K562 (cell line): ENCODE measurements at regions not wholly inside any gene's neighbourhood (a gene's known extent, or its start where the extent isn't known, plus 50 kb on each side); places are given as distances from the start of the nearest gene placed in this dataset.

Experiments used
- ATAC-seq: fragments of 200-7000 bp; cut with Tn5 transposase; 3 replicates; pipeline ENCODE4 v1.9.1; 2020; ENCODE audit warnings: moderate library complexity
- BruUV-seq: library from RNA; stranded (reverse); fragments of 400-500 nt; replicated peaks from 2 replicates; lab custom pipeline; 2021; lab: Mats Ljungman, UMichigan
- CTCF ChIA-PET: fragments of 300-600 bp; formaldehyde crosslinking; extraction: SDS; loops from one replicate; lab custom pipeline; 2021; ENCODE audit warnings: low intra/inter-chr PET ratio; lab: Yijun Ruan, JAX
- POLR2A ChIA-PET: fragments of 300-600, 350-650 bp; sonication (Branson Sonifier 250); formaldehyde crosslinking; extraction: SDS; loops from one replicate; lab custom pipeline; 2021; ENCODE audit warnings: antibody characterized with exemption, inconsistent platforms; lab: Yijun Ruan, JAX
- DNase-seq, 4 experiments: peaks; one replicate each; pipeline versions ENCODE4 v3.0.0 to v3.0.0-alpha.2; 2011 to 2018; ENCODE audit warnings: low spot score in 3 of 4, mixed read lengths in 3 of 4; ENCODE audit errors: extremely low read depth in 1 of 4
- FAIRE-seq: peaks from 2 replicates; lab custom pipeline; 2011; peaks lifted over from hg19 to GRCh38; lab: Jason Lieb, UNC
- H2AFZ ChIP-seq: 2 replicates; pipeline ENCODE4 v1.6.0; 2011; ENCODE audit warnings: low read depth, low read length, control low read depth, inconsistent platforms
- H3K27ac ChIP-seq: fragments of 200-600 bp; 3 replicates; pipeline ENCODE4 v1.8.0; 2011; ENCODE audit warnings: low read depth, mild to moderate bottlenecking, control low read depth, inconsistent platforms, low read length, moderate library complexity, mixed read lengths; ENCODE audit errors: extremely low read depth
- H3K27me3 ChIP-seq, 2 experiments: fragments of 300-600 bp in 1 of 2; 2 replicates in 1 of 2; 3 replicates in 1 of 2; pipeline versions ENCODE4 v1.6.0 to v1.8.0; 2011; ENCODE audit warnings: inconsistent platforms in 2 of 2, low read length in 2 of 2, mild to moderate bottlenecking in 1 of 2, mixed read lengths in 1 of 2, moderate library complexity in 1 of 2; ENCODE audit not compliant: control insufficient read depth in 2 of 2, insufficient read depth in 2 of 2
- H3K36me3 ChIP-seq: fragments of 300-600 bp; 3 replicates; pipeline ENCODE4 v1.8.0; 2011; ENCODE audit warnings: mild to moderate bottlenecking, low read length, inconsistent platforms; ENCODE audit not compliant: control insufficient read depth, insufficient read depth
- H3K4me1 ChIP-seq, 2 experiments: fragments of 200-600 bp in 1 of 2; replicated peaks in 1 of 2; 2 replicates in 1 of 2; 3 replicates in 1 of 2; pipeline versions ENCODE4 v1.5.1 to v1.8.0; 2011; ENCODE audit warnings: inconsistent platforms in 2 of 2, low read length in 2 of 2, mild to moderate bottlenecking in 1 of 2, mixed read lengths in 1 of 2, moderate library complexity in 1 of 2; ENCODE audit not compliant: control insufficient read depth in 2 of 2, insufficient read depth in 2 of 2
- H3K4me2 ChIP-seq: 2 replicates; pipeline ENCODE4 v1.6.1; 2011; ENCODE audit warnings: low read length, control low read depth, inconsistent platforms, mixed read lengths; ENCODE audit not compliant: insufficient read depth
- H3K4me3 ChIP-seq: fragments of 200-600 bp; sonication (generic), shearing (Covaris generic); 2 replicates; pipeline ENCODE4 v1.5.1; 2016; ENCODE audit warnings: control low read depth, inconsistent platforms
- H3K79me2 ChIP-seq: fragments of 200-600 bp; 3 replicates; pipeline ENCODE4 v1.8.0; 2011; ENCODE audit warnings: low read length, inconsistent platforms; ENCODE audit not compliant: control insufficient read depth, insufficient read depth
- H3K9ac ChIP-seq, 2 experiments: 2 replicates each; pipeline versions ENCODE4 v1.6.0 to v1.6.1; 2011; ENCODE audit warnings: low read depth in 2 of 2, low read length in 2 of 2, control low read depth in 1 of 2, inconsistent platforms in 1 of 2, mild to moderate bottlenecking in 1 of 2, mixed read lengths in 1 of 2; ENCODE audit not compliant: insufficient read depth in 1 of 2
- H3K9me1 ChIP-seq: one replicate; pipeline ENCODE4 v1.6.0; 2011; ENCODE audit warnings: inconsistent platforms, mild to moderate bottlenecking, low read length, moderate library complexity; ENCODE audit not compliant: control insufficient read depth, insufficient read depth
- H3K9me3 ChIP-seq: replicated peaks from 2 replicates; pipeline ENCODE4 v1.5.1; 2011; ENCODE audit warnings: low read depth, low read length, inconsistent platforms; ENCODE audit not compliant: control insufficient read depth, insufficient read depth
- H4K20me1 ChIP-seq: replicated peaks from 2 replicates; pipeline ENCODE4 v1.6.1; 2011; ENCODE audit warnings: low read length, inconsistent platforms, mixed read lengths; ENCODE audit not compliant: control insufficient read depth, insufficient read depth
- BCOR ChIP-seq: fragments of 450-650 bp; IDR thresholded peaks from 2 replicates; pipeline ENCODE4 v1.6.1; 2016
- COPS2 ChIP-seq: fragments of 450-650 bp; conservative IDR thresholded peaks from 2 replicates; pipeline ENCODE4 v1.6.1; 2016; ENCODE audit warnings: mild to moderate bottlenecking, moderate library complexity
- E2F4 ChIP-seq: sonication (generic); formaldehyde crosslinking; IDR thresholded peaks from 2 replicates; pipeline ENCODE4 v1.8.0; 2022; ENCODE audit warnings: mild to moderate bottlenecking, low read depth, missing genetic modification reagents
- EP300 ChIP-seq: IDR thresholded peaks from 2 replicates; pipeline ENCODE4 v1.6.1; 2012; ENCODE audit warnings: low read length, improper control_type of control experiment
- GTF2B ChIP-seq: IDR thresholded peaks from 2 replicates; pipeline ENCODE4 v1.6.1; 2011; ENCODE audit not compliant: insufficient read length; ENCODE audit errors: extremely low read depth
- NCOA2 ChIP-seq, 2 experiments: fragments of 450-650 bp; IDR thresholded peaks; 2 replicates each; pipeline ENCODE4 v1.6.1; 2018; ENCODE audit warnings: mild to moderate bottlenecking in 2 of 2, moderate library complexity in 1 of 2; ENCODE audit not compliant: partially characterized antibody in 2 of 2
- NCOR1 ChIP-seq: fragments of 450-650 bp; IDR thresholded peaks from 2 replicates; pipeline ENCODE4 v1.6.1; 2016; ENCODE audit warnings: mild to moderate bottlenecking, moderate library complexity
- NFYB ChIP-seq: IDR thresholded peaks from 2 replicates; pipeline ENCODE4 v1.6.1; 2011; ENCODE audit warnings: mild to moderate bottlenecking, moderate library complexity; ENCODE audit not compliant: insufficient read length; ENCODE audit errors: extremely low read depth
- RBM39 ChIP-seq: fragments of 200-400 bp; formaldehyde crosslinking; optimal IDR thresholded peaks from 2 replicates; pipeline ENCODE3; 2018; ENCODE audit warnings: low read depth, low read length
- WGBS: fragments of 100-300 bp; shearing (Covaris generic); methylation state at CpG from one replicate; pipeline ENCODE4 v1.1.6; 2016; ENCODE audit warnings: low coverage, mixed read lengths; ENCODE audit not compliant: insufficient coverage; ENCODE audit errors: missing lambda C conversion rate; 5-methylcytosine and 5-hydroxymethylcytosine counted together
- in situ Hi-C: fragments of 300-500 bp; cut with MboI; formaldehyde crosslinking; loops from 4 replicates; pipeline ENCODE4 v1.15.0; 2018; ENCODE audit warnings: inconsistent platforms, mixed read lengths
- intact Hi-C: fragments of 100-400 bp; cut with micrococcal nuclease; formaldehyde crosslinking; loops from 2 replicates; pipeline ENCODE4 v1.14.2; 2022

GRCh38 chr4:178689926-178690325 lies 1247.7 kb upstream of the AGA start (continued):
- no peak for TF ChIP-seq RBM39
- no peak for TF ChIP-seq BCOR
- TF ChIP-seq GTF2B, result no peak
- TF ChIP-seq NCOA2 (IDR thresholded peaks at IDR 0.05; ENCODE audit: partially characterized antibody in 2 of 2), result no peak
- TF ChIP-seq NFYB, result no peak
- TF ChIP-seq NCOR1, result no peak

GRCh38 chr4:178693816-178694215 lies 1251.6 kb upstream of the AGA start:
- H3K9ac ChIP-seq, result no peak overlapping the region
- no peaks in the 10 kb centered on the region for H3K27me3 ChIP-seq
- no peak overlapping the region for H3K27ac ChIP-seq
- no peak overlapping the region for H3K4me2 ChIP-seq
- CTCF ChIA-PET, result no interaction called here
- H3K4me1 ChIP-seq, result no peaks in the 10 kb centered on the region
- H4K20me1 ChIP-seq, result no peaks in the 10 kb centered on the region
- no peak overlapping the region for H3K4me3 ChIP-seq
- H3K9me3 ChIP-seq, result no peaks in the 10 kb centered on the region; the same call in 1 of the 2 replicates
- in situ Hi-C loops, result loop anchor here (5.0 kb wide), 1 partner anchor 58 kb away; no protein-coding TSS in a partner anchor
- 0% methylated on average over 1 of the region's 1 CpG for WGBS
- ATAC-seq, result no peak
- H3K9me1 ChIP-seq, result no peaks in the 10 kb centered on the region
- no peaks in the 10 kb centered on the region for H3K79me2 ChIP-seq
- POLR2A ChIA-PET, result no interaction called here
- intact Hi-C loops, result no loop called here
- no peak for FAIRE-seq
- no TSS peak for BruUV-seq
- no peak overlapping the region for H2AFZ ChIP-seq
- no peak for DNase-seq
- no peaks in the 10 kb centered on the region for H3K36me3 ChIP-seq
- TF ChIP-seq COPS2 (no peak), E2F4 (no peak), EP300 (no peak)
